K562 (cell line): ENCODE measurements at regions not wholly inside any gene's neighbourhood (a gene's known extent, or its start where the extent isn't known, plus 50 kb on each side); places are given as distances from the start of the nearest gene placed in this dataset.

Experiments
- ATAC-seq: fragments of 200-7000 bp; cut with Tn5 transposase; 3 replicates; pipeline ENCODE4 v1.9.1; 2020; ENCODE audit warnings: moderate library complexity
- BruUV-seq: library from RNA; stranded (reverse); fragments of 400-500 nt; replicated peaks from 2 replicates; lab custom pipeline; 2021; lab: Mats Ljungman, UMichigan
- CTCF ChIA-PET: fragments of 300-600 bp; formaldehyde crosslinking; extraction: SDS; loops from one replicate; lab custom pipeline; 2021; ENCODE audit warnings: low intra/inter-chr PET ratio; lab: Yijun Ruan, JAX
- POLR2A ChIA-PET: fragments of 300-600, 350-650 bp; sonication (Branson Sonifier 250); formaldehyde crosslinking; extraction: SDS; loops from one replicate; lab custom pipeline; 2021; ENCODE audit warnings: antibody characterized with exemption, inconsistent platforms; lab: Yijun Ruan, JAX
- DNase-seq, 4 experiments: peaks; one replicate each; pipeline versions ENCODE4 v3.0.0 to v3.0.0-alpha.2; 2011 to 2018; ENCODE audit warnings: low spot score in 3 of 4, mixed read lengths in 3 of 4; ENCODE audit errors: extremely low read depth in 1 of 4
- FAIRE-seq: peaks from 2 replicates; lab custom pipeline; 2011; peaks lifted over from hg19 to GRCh38; lab: Jason Lieb, UNC
- H2AFZ ChIP-seq: 2 replicates; pipeline ENCODE4 v1.6.0; 2011; ENCODE audit warnings: low read depth, low read length, control low read depth, inconsistent platforms
- H3K27ac ChIP-seq: fragments of 200-600 bp; 3 replicates; pipeline ENCODE4 v1.8.0; 2011; ENCODE audit warnings: low read depth, mild to moderate bottlenecking, control low read depth, inconsistent platforms, low read length, moderate library complexity, mixed read lengths; ENCODE audit errors: extremely low read depth
- H3K27me3 ChIP-seq, 2 experiments: fragments of 300-600 bp in 1 of 2; 2 replicates in 1 of 2; 3 replicates in 1 of 2; pipeline versions ENCODE4 v1.6.0 to v1.8.0; 2011; ENCODE audit warnings: inconsistent platforms in 2 of 2, low read length in 2 of 2, mild to moderate bottlenecking in 1 of 2, mixed read lengths in 1 of 2, moderate library complexity in 1 of 2; ENCODE audit not compliant: control insufficient read depth in 2 of 2, insufficient read depth in 2 of 2
- H3K36me3 ChIP-seq: fragments of 300-600 bp; 3 replicates; pipeline ENCODE4 v1.8.0; 2011; ENCODE audit warnings: mild to moderate bottlenecking, low read length, inconsistent platforms; ENCODE audit not compliant: control insufficient read depth, insufficient read depth
- H3K4me1 ChIP-seq, 2 experiments: fragments of 200-600 bp in 1 of 2; replicated peaks in 1 of 2; 2 replicates in 1 of 2; 3 replicates in 1 of 2; pipeline versions ENCODE4 v1.5.1 to v1.8.0; 2011; ENCODE audit warnings: inconsistent platforms in 2 of 2, low read length in 2 of 2, mild to moderate bottlenecking in 1 of 2, mixed read lengths in 1 of 2, moderate library complexity in 1 of 2; ENCODE audit not compliant: control insufficient read depth in 2 of 2, insufficient read depth in 2 of 2
- H3K4me2 ChIP-seq: 2 replicates; pipeline ENCODE4 v1.6.1; 2011; ENCODE audit warnings: low read length, control low read depth, inconsistent platforms, mixed read lengths; ENCODE audit not compliant: insufficient read depth
- H3K4me3 ChIP-seq: fragments of 200-600 bp; sonication (generic), shearing (Covaris generic); 2 replicates; pipeline ENCODE4 v1.5.1; 2016; ENCODE audit warnings: control low read depth, inconsistent platforms
- H3K79me2 ChIP-seq: fragments of 200-600 bp; 3 replicates; pipeline ENCODE4 v1.8.0; 2011; ENCODE audit warnings: low read length, inconsistent platforms; ENCODE audit not compliant: control insufficient read depth, insufficient read depth
- H3K9ac ChIP-seq, 2 experiments: 2 replicates each; pipeline versions ENCODE4 v1.6.0 to v1.6.1; 2011; ENCODE audit warnings: low read depth in 2 of 2, low read length in 2 of 2, control low read depth in 1 of 2, inconsistent platforms in 1 of 2, mild to moderate bottlenecking in 1 of 2, mixed read lengths in 1 of 2; ENCODE audit not compliant: insufficient read depth in 1 of 2
- H3K9me1 ChIP-seq: one replicate; pipeline ENCODE4 v1.6.0; 2011; ENCODE audit warnings: inconsistent platforms, mild to moderate bottlenecking, low read length, moderate library complexity; ENCODE audit not compliant: control insufficient read depth, insufficient read depth
- H3K9me3 ChIP-seq: replicated peaks from 2 replicates; pipeline ENCODE4 v1.5.1; 2011; ENCODE audit warnings: low read depth, low read length, inconsistent platforms; ENCODE audit not compliant: control insufficient read depth, insufficient read depth
- H4K20me1 ChIP-seq: replicated peaks from 2 replicates; pipeline ENCODE4 v1.6.1; 2011; ENCODE audit warnings: low read length, inconsistent platforms, mixed read lengths; ENCODE audit not compliant: control insufficient read depth, insufficient read depth
- COPS2 ChIP-seq: fragments of 450-650 bp; conservative IDR thresholded peaks from 2 replicates; pipeline ENCODE4 v1.6.1; 2016; ENCODE audit warnings: mild to moderate bottlenecking, moderate library complexity
- SAP30 ChIP-seq: fragments of 200-600 bp; sonication (generic); IDR thresholded peaks from 2 replicates; pipeline ENCODE4 v1.6.1; 2012; ENCODE audit warnings: borderline replicate concordance, low read depth, mild to moderate bottlenecking, moderate library complexity, low read length, control low read depth, inconsistent platforms; ENCODE audit not compliant: insufficient read depth, poor library complexity, severe bottlenecking
- ZNF407 ChIP-seq: fragments of 450-650 bp; IDR thresholded peaks from 2 replicates; pipeline ENCODE4 v1.6.1; 2016; ENCODE audit warnings: low read depth
- WGBS: fragments of 100-300 bp; shearing (Covaris generic); methylation state at CpG from one replicate; pipeline ENCODE4 v1.1.6; 2016; ENCODE audit warnings: low coverage, mixed read lengths; ENCODE audit not compliant: insufficient coverage; ENCODE audit errors: missing lambda C conversion rate; 5-methylcytosine and 5-hydroxymethylcytosine counted together
- in situ Hi-C: fragments of 300-500 bp; cut with MboI; formaldehyde crosslinking; loops from 4 replicates; pipeline ENCODE4 v1.15.0; 2018; ENCODE audit warnings: inconsistent platforms, mixed read lengths
- intact Hi-C: fragments of 100-400 bp; cut with micrococcal nuclease; formaldehyde crosslinking; loops from 2 replicates; pipeline ENCODE4 v1.14.2; 2022
- TF ChIP-seq, protein P1 (sequence below), 2 experiments: IDR thresholded peaks in 1 of 2; conservative IDR thresholded peaks in 1 of 2; 2 replicates each; pipeline ENCODE4 v1.6.1; 2016; ENCODE audit warnings: low read depth in 2 of 2, mild to moderate bottlenecking in 1 of 2, missing compliant biosample characterization in 1 of 2, missing genetic modification characterization in 1 of 2, moderate library complexity in 1 of 2

DNA sequence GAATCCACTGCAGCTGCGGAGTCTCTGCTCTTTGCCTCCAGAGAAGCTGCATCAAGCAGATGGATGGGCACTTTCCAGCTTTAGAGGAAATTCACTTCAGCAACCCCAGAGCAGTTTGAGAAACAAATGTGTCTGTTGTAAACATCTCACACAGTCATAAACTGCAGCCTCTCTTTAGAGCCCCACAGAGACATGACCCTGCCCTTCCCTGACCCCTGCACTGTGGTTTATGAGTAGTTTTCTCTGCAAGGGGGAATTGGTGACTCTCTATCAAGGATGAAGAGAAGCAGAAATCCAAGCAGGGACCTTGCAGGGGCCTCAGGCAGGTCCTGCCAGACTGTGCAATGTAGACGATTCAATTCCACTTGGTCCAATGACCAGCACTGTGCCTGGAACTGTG, 160.2 kb downstream of the SH2D4B start:
- Histone ChIP-seq H3K9me3 (no peaks in the 10 kb centered on the region), H3K4me2 (no peak overlapping the region), H3K27ac (no peak overlapping the region), H4K20me1 (no peaks in the 10 kb centered on the region), H3K4me1 (peaks cover 0 to 4% of the 10 kb centered on the region in 2 experiments; a peak in 3 of 5 replicates), H3K27me3 (peaks cover 0 to 25% of the 10 kb centered on the region in 2 experiments; a peak in 2 of 5 replicates), H3K9ac (no peak overlapping the region), H2AFZ (no peak overlapping the region), H3K36me3 (no peaks in the 10 kb centered on the region), H3K79me2 (no peaks in the 10 kb centered on the region), H3K4me3 (no peak overlapping the region), H3K9me1 (no peaks in the 10 kb centered on the region)
- intact Hi-C loops (loop anchor here (2.0 to 5.0 kb wide), 3 partner anchors 73 to 321 kb away; no protein-coding TSS in a partner anchor), in situ Hi-C loops (loop anchor here (10.0 kb wide), 1 partner anchor 227 kb away; no protein-coding TSS in a partner anchor)
- TF ChIP-seq ZNF407, result no peak
- TF ChIP-seq SAP30, result no peak
- TF ChIP-seq, protein P1, sequence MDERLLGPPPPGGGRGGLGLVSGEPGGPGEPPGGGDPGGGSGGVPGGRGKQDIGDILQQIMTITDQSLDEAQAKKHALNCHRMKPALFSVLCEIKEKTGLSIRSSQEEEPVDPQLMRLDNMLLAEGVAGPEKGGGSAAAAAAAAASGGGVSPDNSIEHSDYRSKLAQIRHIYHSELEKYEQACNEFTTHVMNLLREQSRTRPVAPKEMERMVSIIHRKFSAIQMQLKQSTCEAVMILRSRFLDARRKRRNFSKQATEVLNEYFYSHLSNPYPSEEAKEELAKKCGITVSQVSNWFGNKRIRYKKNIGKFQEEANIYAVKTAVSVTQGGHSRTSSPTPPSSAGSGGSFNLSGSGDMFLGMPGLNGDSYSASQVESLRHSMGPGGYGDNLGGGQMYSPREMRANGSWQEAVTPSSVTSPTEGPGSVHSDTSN (CRISPR knock-in tag; IDR thresholded peaks at IDR 0.05; ENCODE audit: low read depth), result no peak
- TF ChIP-seq, protein P1 (tag; conservative IDR thresholded peaks at IDR 0.05; ENCODE audit: low read depth), result no peak
- TF ChIP-seq COPS2, result no peak
- FAIRE-seq (no peak), DNase-seq (no peak), ATAC-seq (no peak)
- WGBS, result 0% methylated on average over 2 of the region's 2 CpGs
- ChIA-PET POLR2A (no interaction called here), CTCF (interaction anchor here (0.5 kb wide), 1 partner anchor 293 kb away, joined by 3 read pairs; no protein-coding TSS in a partner anchor)
- BruUV-seq, result no TSS peak
